ENCODE measurements at regions not wholly inside any gene's neighbourhood (a gene's known extent, or its start where the extent isn't known, plus 50 kb on each side); places are given as distances from the start of the nearest gene placed in this dataset.

DNA sequence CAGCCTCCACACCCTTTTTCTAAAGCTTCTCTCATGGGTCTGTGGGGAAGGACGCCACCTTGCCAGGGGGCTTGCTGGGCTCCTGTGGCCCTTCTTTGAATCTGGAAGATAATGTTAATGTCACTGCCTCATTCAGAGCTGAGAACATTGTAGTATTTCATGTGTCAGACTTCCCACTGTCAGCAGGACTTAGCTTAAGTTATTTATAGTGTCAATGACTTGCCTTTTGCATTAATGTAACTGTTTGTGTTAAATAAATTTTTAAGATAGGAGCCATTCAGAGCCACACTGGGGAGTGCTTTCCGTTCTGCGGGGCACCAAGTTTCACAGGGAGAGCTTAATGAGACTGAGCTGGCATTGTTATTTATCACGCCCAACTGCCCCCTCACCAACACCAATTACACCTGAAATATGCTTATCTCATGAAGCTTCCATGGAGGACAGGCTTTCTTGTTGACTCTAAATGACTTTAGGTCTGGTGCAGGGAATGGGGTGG lies 226.9 kb upstream of the UBL3 start:
- Histone ChIP-seq H4K20me1 (ENCODE audit: insufficient read depth) (no peaks in the 10 kb centered on the region), H3K4me1 (replicated peaks; ENCODE audit: insufficient read depth) (peaks cover 9% of the 10 kb centered on the region), H3K9me2 (ENCODE audit: insufficient read depth) (no peaks in the 10 kb centered on the region), H3K79me2 (ENCODE audit: low read depth) (no peaks in the 10 kb centered on the region), H3K36me3 (ENCODE audit: low read depth) (no peaks in the 10 kb centered on the region), H3K27me3 (ENCODE audit: insufficient read depth, low read depth) (no peaks in the 10 kb centered on the region), H3K4me3 (no peak overlapping the region), H3K9me3 (ENCODE audit: insufficient read depth, low read depth) (no peaks in the 10 kb centered on the region; the same call in 1 of the 2 replicates), H3K4me2 (no peak overlapping the region), H2AFZ (no peak overlapping the region), H3F3A (ENCODE audit: insufficient read depth, low read depth) (no peaks in the 10 kb centered on the region; the same call in 1 of the 2 replicates), H3K27ac (no peak overlapping the region)
- no peak for TF ChIP-seq EZH2 (IDR thresholded peaks at IDR 0.05; ENCODE audit: low read depth)
- TF ChIP-seq, protein P1, sequence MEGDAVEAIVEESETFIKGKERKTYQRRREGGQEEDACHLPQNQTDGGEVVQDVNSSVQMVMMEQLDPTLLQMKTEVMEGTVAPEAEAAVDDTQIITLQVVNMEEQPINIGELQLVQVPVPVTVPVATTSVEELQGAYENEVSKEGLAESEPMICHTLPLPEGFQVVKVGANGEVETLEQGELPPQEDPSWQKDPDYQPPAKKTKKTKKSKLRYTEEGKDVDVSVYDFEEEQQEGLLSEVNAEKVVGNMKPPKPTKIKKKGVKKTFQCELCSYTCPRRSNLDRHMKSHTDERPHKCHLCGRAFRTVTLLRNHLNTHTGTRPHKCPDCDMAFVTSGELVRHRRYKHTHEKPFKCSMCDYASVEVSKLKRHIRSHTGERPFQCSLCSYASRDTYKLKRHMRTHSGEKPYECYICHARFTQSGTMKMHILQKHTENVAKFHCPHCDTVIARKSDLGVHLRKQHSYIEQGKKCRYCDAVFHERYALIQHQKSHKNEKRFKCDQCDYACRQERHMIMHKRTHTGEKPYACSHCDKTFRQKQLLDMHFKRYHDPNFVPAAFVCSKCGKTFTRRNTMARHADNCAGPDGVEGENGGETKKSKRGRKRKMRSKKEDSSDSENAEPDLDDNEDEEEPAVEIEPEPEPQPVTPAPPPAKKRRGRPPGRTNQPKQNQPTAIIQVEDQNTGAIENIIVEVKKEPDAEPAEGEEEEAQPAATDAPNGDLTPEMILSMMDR (conservative IDR thresholded peaks at IDR 0.05) = no peak
- ChIA-PET CTCF (no interaction called here), POLR2A (ENCODE audit: unreplicated experiment) (no interaction called here)
- no peak for DNase-seq
- BruUV-seq (replicated peaks) = no TSS peak
- intact Hi-C loops (cut with micrococcal nuclease; ENCODE audit: unreplicated experiment) = no loop called here

GRCh38 chr13:30074955-30075614 lies 224.7 kb upstream of the UBL3 start:
- Histone ChIP-seq H3K4me2 (no peak overlapping the region), H3K27ac (no peak overlapping the region), H3K4me3 (no peak overlapping the region), H3F3A (ENCODE audit: insufficient read depth, low read depth) (peaks cover 4% of the 10 kb centered on the region; the same call in 1 of the 2 replicates), H3K79me2 (ENCODE audit: low read depth) (no peaks in the 10 kb centered on the region), H3K27me3 (ENCODE audit: insufficient read depth, low read depth) (no peaks in the 10 kb centered on the region), H2AFZ (no peak overlapping the region), H3K9me3 (ENCODE audit: insufficient read depth, low read depth) (no peaks in the 10 kb centered on the region), H4K20me1 (ENCODE audit: insufficient read depth) (no peaks in the 10 kb centered on the region), H3K36me3 (ENCODE audit: low read depth) (no peaks in the 10 kb centered on the region), H3K4me1 (replicated peaks; ENCODE audit: insufficient read depth) (peaks cover 16% of the 10 kb centered on the region), H3K9me2 (ENCODE audit: insufficient read depth) (no peaks in the 10 kb centered on the region)
- no TSS peak for BruUV-seq (replicated peaks)
- ChIA-PET POLR2A (ENCODE audit: unreplicated experiment) (interaction anchor here (0.7 kb wide), 2 partner anchors 55 to 140 kb away, joined by 5 to 6 read pairs; no protein-coding TSS in a partner anchor), CTCF (no interaction called here)
- no peak for DNase-seq
- intact Hi-C loops (cut with micrococcal nuclease; ENCODE audit: unreplicated experiment) = no loop called here
- TF ChIP-seq EZH2 (IDR thresholded peaks at IDR 0.05; ENCODE audit: low read depth) = no peak
- TF ChIP-seq, protein P1 (conservative IDR thresholded peaks at IDR 0.05) = no peak

DNA sequence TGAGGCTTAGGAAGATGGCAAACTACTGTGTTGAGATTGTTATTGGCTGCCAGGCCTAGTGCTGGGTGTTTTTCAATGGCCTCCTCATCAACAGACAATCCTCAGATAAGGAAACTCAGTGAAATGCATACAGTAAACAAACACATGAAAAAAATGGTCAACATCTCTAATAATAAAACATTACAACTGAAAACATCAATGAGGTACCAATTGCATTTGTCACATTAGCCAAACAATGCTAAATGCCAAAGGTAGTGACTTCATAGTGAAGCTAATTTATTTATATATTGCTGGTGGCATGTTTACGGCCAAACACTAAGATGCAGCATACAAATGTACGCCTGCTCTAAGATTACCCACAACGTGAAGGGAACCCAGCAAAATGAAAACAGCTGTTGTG lies 224.0 kb upstream of the UBL3 start:
- DNase-seq = no peak
- Histone ChIP-seq H3K4me3 (no peak overlapping the region), H3K4me1 (replicated peaks; ENCODE audit: insufficient read depth) (peaks cover 16% of the 10 kb centered on the region), H3K4me2 (no peak overlapping the region), H3K79me2 (ENCODE audit: low read depth) (no peaks in the 10 kb centered on the region), H3K27ac (no peak overlapping the region), H3F3A (ENCODE audit: insufficient read depth, low read depth) (peaks cover 4% of the 10 kb centered on the region; the same call in 1 of the 2 replicates), H3K36me3 (ENCODE audit: low read depth) (no peaks in the 10 kb centered on the region), H2AFZ (no peak overlapping the region), H4K20me1 (ENCODE audit: insufficient read depth) (no peaks in the 10 kb centered on the region), H3K9me2 (ENCODE audit: insufficient read depth) (no peaks in the 10 kb centered on the region), H3K9me3 (ENCODE audit: insufficient read depth, low read depth) (no peaks in the 10 kb centered on the region), H3K27me3 (ENCODE audit: insufficient read depth, low read depth) (no peaks in the 10 kb centered on the region)
- TF ChIP-seq EZH2 (IDR thresholded peaks at IDR 0.05; ENCODE audit: low read depth) = no peak
- TF ChIP-seq, protein P1 (conservative IDR thresholded peaks at IDR 0.05) = no peak
- no TSS peak for BruUV-seq (replicated peaks)
- ChIA-PET POLR2A (ENCODE audit: unreplicated experiment) (interaction anchor here (0.7 kb wide), 1 partner anchor 101 kb away, joined by 4 read pairs; no protein-coding TSS in a partner anchor), CTCF (interaction anchor here (0.6 kb wide), 1 partner anchor 1333 kb away, joined by 3 read pairs; no protein-coding TSS in a partner anchor)
- intact Hi-C loops (cut with micrococcal nuclease; ENCODE audit: unreplicated experiment) = no loop called here

All from PC-9 (cell line).